ENCODE measurements at regions not wholly inside any gene's neighbourhood (a gene's known extent, or its start where the extent isn't known, plus 50 kb on each side); places are given as distances from the start of the nearest gene placed in this dataset.

- no peaks in the 10 kb centered on the region for H3F3A ChIP-seq (ENCODE audit: insufficient read depth, low read length, poor library complexity, severe bottlenecking)
- H2AFZ ChIP-seq (ENCODE audit: low read depth, low read length) = no peak overlapping the region
- no peaks in the 10 kb centered on the region for H3K36me3 ChIP-seq (ENCODE audit: insufficient read depth, low read length)
- H3K27ac ChIP-seq (ENCODE audit: low read length) = no peak overlapping the region
- no peaks in the 10 kb centered on the region for H3K27me3 ChIP-seq (ENCODE audit: insufficient read depth, low read depth, low read length)
- no peaks in the 10 kb centered on the region for H3K9me2 ChIP-seq (ENCODE audit: insufficient read depth, low read length)
- H3K4me3 ChIP-seq (ENCODE audit: low read length) = no peak overlapping the region
- TF ChIP-seq, protein P1, sequence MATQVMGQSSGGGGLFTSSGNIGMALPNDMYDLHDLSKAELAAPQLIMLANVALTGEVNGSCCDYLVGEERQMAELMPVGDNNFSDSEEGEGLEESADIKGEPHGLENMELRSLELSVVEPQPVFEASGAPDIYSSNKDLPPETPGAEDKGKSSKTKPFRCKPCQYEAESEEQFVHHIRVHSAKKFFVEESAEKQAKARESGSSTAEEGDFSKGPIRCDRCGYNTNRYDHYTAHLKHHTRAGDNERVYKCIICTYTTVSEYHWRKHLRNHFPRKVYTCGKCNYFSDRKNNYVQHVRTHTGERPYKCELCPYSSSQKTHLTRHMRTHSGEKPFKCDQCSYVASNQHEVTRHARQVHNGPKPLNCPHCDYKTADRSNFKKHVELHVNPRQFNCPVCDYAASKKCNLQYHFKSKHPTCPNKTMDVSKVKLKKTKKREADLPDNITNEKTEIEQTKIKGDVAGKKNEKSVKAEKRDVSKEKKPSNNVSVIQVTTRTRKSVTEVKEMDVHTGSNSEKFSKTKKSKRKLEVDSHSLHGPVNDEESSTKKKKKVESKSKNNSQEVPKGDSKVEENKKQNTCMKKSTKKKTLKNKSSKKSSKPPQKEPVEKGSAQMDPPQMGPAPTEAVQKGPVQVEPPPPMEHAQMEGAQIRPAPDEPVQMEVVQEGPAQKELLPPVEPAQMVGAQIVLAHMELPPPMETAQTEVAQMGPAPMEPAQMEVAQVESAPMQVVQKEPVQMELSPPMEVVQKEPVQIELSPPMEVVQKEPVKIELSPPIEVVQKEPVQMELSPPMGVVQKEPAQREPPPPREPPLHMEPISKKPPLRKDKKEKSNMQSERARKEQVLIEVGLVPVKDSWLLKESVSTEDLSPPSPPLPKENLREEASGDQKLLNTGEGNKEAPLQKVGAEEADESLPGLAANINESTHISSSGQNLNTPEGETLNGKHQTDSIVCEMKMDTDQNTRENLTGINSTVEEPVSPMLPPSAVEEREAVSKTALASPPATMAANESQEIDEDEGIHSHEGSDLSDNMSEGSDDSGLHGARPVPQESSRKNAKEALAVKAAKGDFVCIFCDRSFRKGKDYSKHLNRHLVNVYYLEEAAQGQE (IDR thresholded peaks at IDR 0.05; ENCODE audit: borderline replicate concordance) = no peak
- TF ChIP-seq, protein P2, sequence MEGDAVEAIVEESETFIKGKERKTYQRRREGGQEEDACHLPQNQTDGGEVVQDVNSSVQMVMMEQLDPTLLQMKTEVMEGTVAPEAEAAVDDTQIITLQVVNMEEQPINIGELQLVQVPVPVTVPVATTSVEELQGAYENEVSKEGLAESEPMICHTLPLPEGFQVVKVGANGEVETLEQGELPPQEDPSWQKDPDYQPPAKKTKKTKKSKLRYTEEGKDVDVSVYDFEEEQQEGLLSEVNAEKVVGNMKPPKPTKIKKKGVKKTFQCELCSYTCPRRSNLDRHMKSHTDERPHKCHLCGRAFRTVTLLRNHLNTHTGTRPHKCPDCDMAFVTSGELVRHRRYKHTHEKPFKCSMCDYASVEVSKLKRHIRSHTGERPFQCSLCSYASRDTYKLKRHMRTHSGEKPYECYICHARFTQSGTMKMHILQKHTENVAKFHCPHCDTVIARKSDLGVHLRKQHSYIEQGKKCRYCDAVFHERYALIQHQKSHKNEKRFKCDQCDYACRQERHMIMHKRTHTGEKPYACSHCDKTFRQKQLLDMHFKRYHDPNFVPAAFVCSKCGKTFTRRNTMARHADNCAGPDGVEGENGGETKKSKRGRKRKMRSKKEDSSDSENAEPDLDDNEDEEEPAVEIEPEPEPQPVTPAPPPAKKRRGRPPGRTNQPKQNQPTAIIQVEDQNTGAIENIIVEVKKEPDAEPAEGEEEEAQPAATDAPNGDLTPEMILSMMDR (IDR thresholded peaks at IDR 0.05; ENCODE audit: poor library complexity, severe bottlenecking) = no peak
- TF ChIP-seq EZH2 (IDR thresholded peaks at IDR 0.05; ENCODE audit: borderline replicate concordance, insufficient read depth, low read length, poor library complexity, severe bottlenecking) = no peak
- TF ChIP-seq EP300 (conservative IDR thresholded peaks at IDR 0.05; ENCODE audit: poor library complexity, severe bottlenecking) = no peak
- no peak for TF ChIP-seq MXI1 (conservative IDR thresholded peaks at IDR 0.05; ENCODE audit: poor library complexity, severe bottlenecking)
- TF ChIP-seq RAD21 (conservative IDR thresholded peaks at IDR 0.05) = no peak
- no peak for TF ChIP-seq TAF1 (IDR thresholded peaks at IDR 0.05; ENCODE audit: low read depth)
- TF ChIP-seq POLR2AphosphoS5 (IDR thresholded peaks at IDR 0.05) = no peak
- TF ChIP-seq SMC3 (conservative IDR thresholded peaks at IDR 0.05; ENCODE audit: poor library complexity) = no peak
- H4K20me1 ChIP-seq (ENCODE audit: insufficient read depth) = no peaks in the 10 kb centered on the region
- H3K9me3 ChIP-seq (ENCODE audit: low read length) = no peaks in the 10 kb centered on the region
- H3K79me2 ChIP-seq (replicated peaks; ENCODE audit: insufficient read depth, low read length) = no peaks in the 10 kb centered on the region
- no peak overlapping the region for H3K4me2 ChIP-seq (ENCODE audit: low read length)
- H3K9ac ChIP-seq (ENCODE audit: low read length) = no peak overlapping the region
Measured at GRCh38 chr2:67857836-67858235, 205.0 kb downstream of the C1D start.

DNA sequence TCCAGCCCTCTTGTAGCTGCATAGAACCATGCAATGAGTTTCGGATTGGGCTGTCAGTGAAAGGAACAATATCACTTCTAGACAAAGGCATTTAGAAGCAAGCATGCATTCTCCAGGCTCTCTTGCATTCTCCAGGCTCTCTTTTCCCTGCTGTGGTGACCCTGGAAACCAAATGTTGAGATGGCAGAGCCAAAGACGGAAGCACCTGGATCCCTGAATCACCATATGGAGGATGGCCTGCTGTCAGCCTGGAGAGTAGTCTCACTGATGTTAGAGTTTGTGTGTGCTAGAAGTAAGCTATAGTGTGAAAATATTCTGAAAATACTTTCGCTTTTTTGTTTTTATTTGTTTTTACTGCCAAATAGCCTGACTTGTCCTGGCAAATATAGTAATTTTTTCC is 203.9 kb downstream of the C1D start:
- Histone ChIP-seq H3K9ac (ENCODE audit: low read length) (no peak overlapping the region), H3K4me2 (ENCODE audit: low read length) (no peak overlapping the region), H3K79me2 (replicated peaks; ENCODE audit: insufficient read depth, low read length) (no peaks in the 10 kb centered on the region), H3F3A (ENCODE audit: insufficient read depth, low read length, poor library complexity, severe bottlenecking) (no peaks in the 10 kb centered on the region), H3K9me3 (ENCODE audit: low read length) (no peaks in the 10 kb centered on the region), H3K27me3 (ENCODE audit: insufficient read depth, low read depth, low read length) (no peaks in the 10 kb centered on the region), H2AFZ (ENCODE audit: low read depth, low read length) (no peak overlapping the region), H3K27ac (ENCODE audit: low read length) (no peak overlapping the region), H3K9me2 (ENCODE audit: insufficient read depth, low read length) (no peaks in the 10 kb centered on the region), H3K4me3 (ENCODE audit: low read length) (no peak overlapping the region), H3K36me3 (ENCODE audit: insufficient read depth, low read length) (no peaks in the 10 kb centered on the region), H4K20me1 (ENCODE audit: insufficient read depth) (no peaks in the 10 kb centered on the region)
- TF ChIP-seq POLR2AphosphoS5 (IDR thresholded peaks at IDR 0.05) (no peak), RAD21 (conservative IDR thresholded peaks at IDR 0.05) (no peak), TAF1 (IDR thresholded peaks at IDR 0.05; ENCODE audit: low read depth) (no peak), SMC3 (conservative IDR thresholded peaks at IDR 0.05; ENCODE audit: poor library complexity) (no peak), EP300 (conservative IDR thresholded peaks at IDR 0.05; ENCODE audit: poor library complexity, severe bottlenecking) (no peak), MXI1 (conservative IDR thresholded peaks at IDR 0.05; ENCODE audit: poor library complexity, severe bottlenecking) (no peak), EZH2 (IDR thresholded peaks at IDR 0.05; ENCODE audit: borderline replicate concordance, insufficient read depth, low read length, poor library complexity, severe bottlenecking) (no peak)
- TF ChIP-seq, protein P2 (IDR thresholded peaks at IDR 0.05; ENCODE audit: poor library complexity, severe bottlenecking) = no peak
- TF ChIP-seq, protein P1 (IDR thresholded peaks at IDR 0.05; ENCODE audit: borderline replicate concordance) = no peak

Measured in neural cell (in vitro differentiated cells).